ENCODE measurements at regions not wholly inside any gene's neighbourhood (a gene's known extent, or its start where the extent isn't known, plus 50 kb on each side); places are given as distances from the start of the nearest gene placed in this dataset.

DNA sequence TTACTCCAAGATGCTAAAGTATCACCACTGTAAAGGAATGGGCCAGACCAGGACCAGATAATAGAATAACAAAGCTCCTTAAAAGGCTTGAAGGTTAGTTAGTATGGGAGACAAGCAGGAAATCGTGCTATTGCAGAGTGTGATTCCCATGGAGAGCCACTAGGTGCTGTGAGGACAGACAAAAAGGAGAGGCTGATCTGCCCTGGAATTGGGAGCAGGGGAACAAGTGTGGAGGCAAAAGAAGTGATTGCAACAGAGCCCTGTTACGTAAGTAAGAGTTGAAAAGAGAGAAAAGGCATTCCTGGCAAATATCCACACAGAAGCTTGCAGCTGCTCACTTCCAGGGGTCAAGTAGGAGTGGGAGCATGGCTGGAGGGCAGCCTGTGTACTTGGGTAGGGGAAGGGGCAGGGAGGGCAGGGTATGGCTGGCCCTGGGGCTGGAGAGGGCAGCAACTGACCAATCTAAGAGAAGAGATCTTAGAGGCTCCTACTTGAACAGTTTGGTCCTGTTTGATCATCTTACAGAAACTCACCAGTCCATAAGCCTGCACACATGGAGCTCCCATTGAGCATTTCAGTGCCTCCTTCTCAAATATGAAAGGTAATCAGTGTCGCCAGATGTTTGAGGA is 207.7 kb upstream of the GJB5 start:
- Histone ChIP-seq H3K27ac (no peak overlapping the region), H3K27me3 (peaks cover 13% of the 10 kb centered on the region), H3K36me3 (no peaks in the 10 kb centered on the region), H3K4me3 (no peak overlapping the region), H3K9me3 (peaks cover 8% of the 10 kb centered on the region), H3K4me1 (no peaks in the 10 kb centered on the region)
- no peak for TF ChIP-seq EP300 (IDR thresholded peaks at IDR 0.05)
- TF ChIP-seq, protein P1, sequence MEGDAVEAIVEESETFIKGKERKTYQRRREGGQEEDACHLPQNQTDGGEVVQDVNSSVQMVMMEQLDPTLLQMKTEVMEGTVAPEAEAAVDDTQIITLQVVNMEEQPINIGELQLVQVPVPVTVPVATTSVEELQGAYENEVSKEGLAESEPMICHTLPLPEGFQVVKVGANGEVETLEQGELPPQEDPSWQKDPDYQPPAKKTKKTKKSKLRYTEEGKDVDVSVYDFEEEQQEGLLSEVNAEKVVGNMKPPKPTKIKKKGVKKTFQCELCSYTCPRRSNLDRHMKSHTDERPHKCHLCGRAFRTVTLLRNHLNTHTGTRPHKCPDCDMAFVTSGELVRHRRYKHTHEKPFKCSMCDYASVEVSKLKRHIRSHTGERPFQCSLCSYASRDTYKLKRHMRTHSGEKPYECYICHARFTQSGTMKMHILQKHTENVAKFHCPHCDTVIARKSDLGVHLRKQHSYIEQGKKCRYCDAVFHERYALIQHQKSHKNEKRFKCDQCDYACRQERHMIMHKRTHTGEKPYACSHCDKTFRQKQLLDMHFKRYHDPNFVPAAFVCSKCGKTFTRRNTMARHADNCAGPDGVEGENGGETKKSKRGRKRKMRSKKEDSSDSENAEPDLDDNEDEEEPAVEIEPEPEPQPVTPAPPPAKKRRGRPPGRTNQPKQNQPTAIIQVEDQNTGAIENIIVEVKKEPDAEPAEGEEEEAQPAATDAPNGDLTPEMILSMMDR (IDR thresholded peaks at IDR 0.05): peak in 1 of 2 donors; percentile 8
- DNase-seq (ENCODE audit: low spot score in 2 of 2): no peak
- 46% methylated on average over 3 of the region's 3 CpGs for WGBS

DNA sequence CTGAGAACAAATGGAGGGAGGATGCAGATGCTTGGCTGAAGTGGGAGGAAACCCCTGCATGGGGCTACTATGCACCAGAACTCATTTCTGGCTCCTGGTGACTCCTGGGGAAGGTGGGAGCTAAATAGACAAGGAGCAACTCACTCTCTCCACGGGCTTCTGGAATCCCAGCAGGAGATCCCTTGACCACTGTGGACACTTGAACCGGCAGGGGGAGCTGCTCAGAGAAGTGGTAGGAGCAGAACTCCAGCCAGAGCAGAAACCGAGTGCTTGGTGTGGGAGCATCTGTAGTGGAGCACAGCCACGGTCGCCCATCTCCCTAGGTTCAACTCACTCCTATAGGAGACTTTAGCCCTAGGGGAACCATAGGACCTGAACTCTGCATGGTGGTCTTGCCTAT is 205.6 kb upstream of the GJB5 start:
- H3K27me3 ChIP-seq: peaks cover 13% of the 10 kb centered on the region
- H3K36me3 ChIP-seq: no peaks in the 10 kb centered on the region
- no CpG with 5 or more reads among the region's 5 CpGs for WGBS
- peaks cover 8% of the 10 kb centered on the region for H3K9me3 ChIP-seq
- no peak for TF ChIP-seq POLR2AphosphoS5 (IDR thresholded peaks at IDR 0.05)
- TF ChIP-seq, protein P1 (IDR thresholded peaks at IDR 0.05): no peak
- TF ChIP-seq POLR2A (IDR thresholded peaks at IDR 0.05): no peak
- no peak overlapping the region for H3K27ac ChIP-seq
- no peak for DNase-seq (ENCODE audit: low spot score in 2 of 2)
- no peak overlapping the region for H3K4me3 ChIP-seq
- no peaks in the 10 kb centered on the region for H3K4me1 ChIP-seq

DNA sequence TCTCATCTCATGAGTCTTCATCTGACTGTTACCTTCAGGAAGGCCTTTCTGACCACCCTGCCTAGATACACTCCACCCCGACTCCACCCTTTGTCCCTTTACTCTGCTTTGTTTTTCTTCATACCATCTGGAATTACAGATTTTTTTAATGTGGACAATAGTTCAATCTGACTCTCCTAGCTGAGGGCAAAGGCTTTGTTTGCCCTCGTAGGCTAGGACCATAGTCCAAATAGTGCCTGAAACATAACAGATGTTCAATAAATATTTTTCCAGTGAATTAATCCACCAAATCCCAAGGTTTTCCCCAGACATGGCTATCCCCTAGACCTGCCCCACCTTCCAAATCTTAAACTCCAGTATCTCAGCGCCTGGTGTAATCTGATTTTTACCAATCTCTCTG is 176.5 kb upstream of the GJB5 start:
- TF ChIP-seq, protein P1 (IDR thresholded peaks at IDR 0.05): no peak
- no peak for TF ChIP-seq POLR2A (IDR thresholded peaks at IDR 0.05)
- TF ChIP-seq POLR2AphosphoS5 (IDR thresholded peaks at IDR 0.05): no peak
- no peak for TF ChIP-seq EP300 (IDR thresholded peaks at IDR 0.05)
- Histone ChIP-seq H3K36me3 (no peaks in the 10 kb centered on the region), H3K4me1 (no peaks in the 10 kb centered on the region), H3K4me3 (no peak overlapping the region), H3K27me3 (peaks cover 15% of the 10 kb centered on the region), H3K9me3 (no peaks in the 10 kb centered on the region), H3K27ac (no peak overlapping the region)
- 79% methylated on average over 3 of the region's 3 CpGs for WGBS
- no peak for DNase-seq (ENCODE audit: low spot score in 2 of 2)

DNA sequence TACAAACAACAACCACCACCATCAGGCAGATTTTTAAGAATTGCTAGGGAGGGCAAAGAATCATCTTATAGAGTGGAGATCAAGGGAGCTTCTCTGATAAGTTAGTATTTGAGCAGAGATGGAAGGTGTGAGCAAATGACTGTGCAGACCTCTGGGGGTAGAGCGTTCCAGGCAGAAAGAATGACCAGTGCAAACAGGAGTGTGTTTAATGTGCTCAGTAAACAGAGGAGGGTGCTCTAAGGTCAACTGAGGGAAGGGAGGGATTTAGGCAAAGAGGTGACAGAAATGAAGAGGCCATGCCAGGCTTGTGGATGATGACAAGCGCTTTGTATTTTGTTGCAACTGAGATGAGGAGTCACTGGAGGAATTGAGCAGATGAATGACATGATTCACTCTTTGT is 172.5 kb upstream of the GJB5 start:
- DNase-seq (ENCODE audit: low spot score in 2 of 2): no peak
- 91% methylated on average over 2 of the region's 2 CpGs for WGBS
- Histone ChIP-seq H3K4me3 (no peak overlapping the region), H3K4me1 (no peaks in the 10 kb centered on the region), H3K27me3 (peaks cover 9% of the 10 kb centered on the region), H3K9me3 (no peaks in the 10 kb centered on the region), H3K27ac (no peak overlapping the region), H3K36me3 (no peaks in the 10 kb centered on the region)
- TF ChIP-seq POLR2AphosphoS5 (IDR thresholded peaks at IDR 0.05) (no peak), EP300 (IDR thresholded peaks at IDR 0.05) (no peak), POLR2A (IDR thresholded peaks at IDR 0.05) (no peak)
- TF ChIP-seq, protein P1 (IDR thresholded peaks at IDR 0.05): no peak

DNA sequence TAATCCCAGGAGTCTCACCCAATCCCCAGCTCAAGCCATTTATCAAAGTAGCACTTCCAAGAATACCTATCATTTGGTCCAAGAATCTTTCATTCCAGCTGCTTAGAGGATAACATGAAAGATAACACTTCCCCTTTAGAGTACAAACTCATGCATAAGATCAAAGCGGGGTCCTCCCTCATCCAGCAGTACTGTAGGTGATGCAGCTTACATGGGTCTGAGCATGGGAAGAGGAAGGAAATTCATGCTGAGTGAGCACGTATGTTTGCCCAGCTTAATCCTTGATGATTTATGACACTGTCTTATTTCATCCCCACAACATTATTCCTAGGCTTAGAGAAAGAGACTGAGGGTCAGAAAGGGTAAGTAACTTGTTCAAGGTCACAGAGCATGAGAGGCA is 167.1 kb upstream of the GJB5 start:
- H3K4me1 ChIP-seq: no peaks in the 10 kb centered on the region
- 45% methylated on average over 2 of the region's 2 CpGs for WGBS
- no peak overlapping the region for H3K27ac ChIP-seq
- peaks cover 2% of the 10 kb centered on the region for H3K27me3 ChIP-seq
- TF ChIP-seq, protein P1 (IDR thresholded peaks at IDR 0.05): no peak
- TF ChIP-seq POLR2AphosphoS5 (IDR thresholded peaks at IDR 0.05): no peak
- no peak for TF ChIP-seq POLR2A (IDR thresholded peaks at IDR 0.05)
- TF ChIP-seq EP300 (IDR thresholded peaks at IDR 0.05): no peak
- no peak for DNase-seq (ENCODE audit: low spot score in 2 of 2)
- no peaks in the 10 kb centered on the region for H3K36me3 ChIP-seq
- no peaks in the 10 kb centered on the region for H3K9me3 ChIP-seq
- H3K4me3 ChIP-seq: no peak overlapping the region
